HL-60 (cell line): ENCODE measurements at regions not wholly inside any gene's neighbourhood (a gene's known extent, or its start where the extent isn't known, plus 50 kb on each side); places are given as distances from the start of the nearest gene placed in this dataset.

Experiments
- DNase-seq, 2 experiments: peaks; one replicate each; pipeline ENCODE4 v3.0.0-alpha.2; 2010 to 2020; ENCODE audit warnings: low read depth in 1 of 2, low spot score in 1 of 2
- H3K27ac ChIP-seq: fragments of 250-450 bp; sonication (Bioruptor Pico); replicated peaks from 2 replicates; pipeline ENCODE4 v1.5.1; 2020; ENCODE audit warnings: mild to moderate bottlenecking, moderate library complexity
- H3K27me3 ChIP-seq: fragments of 250-450 bp; sonication (Bioruptor Pico); 2 replicates; pipeline ENCODE4 v1.5.1; 2021; ENCODE audit warnings: mild to moderate bottlenecking, moderate library complexity; ENCODE audit not compliant: insufficient read depth, poor library complexity, severe bottlenecking
- H3K4me3 ChIP-seq: replicated peaks from 2 replicates; pipeline ENCODE4 v1.5.1; 2011; ENCODE audit warnings: mild to moderate bottlenecking, control low read depth, low read length; ENCODE audit not compliant: insufficient read depth
- GABPA ChIP-seq: IDR thresholded peaks from 2 replicates; pipeline ENCODE4 v1.6.1; 2012; ENCODE audit warnings: low read depth
- POLR2AphosphoS5 ChIP-seq: IDR thresholded peaks from 2 replicates; pipeline ENCODE4 v1.6.1; 2012; ENCODE audit warnings: low read depth
- SPI1 ChIP-seq: IDR thresholded peaks from 2 replicates; pipeline ENCODE4 v1.6.1; 2012; ENCODE audit warnings: low read depth, mild to moderate bottlenecking, borderline replicate concordance
- TF ChIP-seq, protein P1 (sequence below): IDR thresholded peaks from one replicate; pipeline ENCODE4 v1.5.1; 2011; ENCODE audit warnings: low read length, control low read depth, inconsistent platforms; ENCODE audit not compliant: insufficient read depth
- TF ChIP-seq, protein P2 (sequence below): IDR thresholded peaks from 2 replicates; pipeline ENCODE4 v1.6.1; 2012; ENCODE audit warnings: low read depth; ENCODE audit not compliant: insufficient replicate concordance

DNA sequence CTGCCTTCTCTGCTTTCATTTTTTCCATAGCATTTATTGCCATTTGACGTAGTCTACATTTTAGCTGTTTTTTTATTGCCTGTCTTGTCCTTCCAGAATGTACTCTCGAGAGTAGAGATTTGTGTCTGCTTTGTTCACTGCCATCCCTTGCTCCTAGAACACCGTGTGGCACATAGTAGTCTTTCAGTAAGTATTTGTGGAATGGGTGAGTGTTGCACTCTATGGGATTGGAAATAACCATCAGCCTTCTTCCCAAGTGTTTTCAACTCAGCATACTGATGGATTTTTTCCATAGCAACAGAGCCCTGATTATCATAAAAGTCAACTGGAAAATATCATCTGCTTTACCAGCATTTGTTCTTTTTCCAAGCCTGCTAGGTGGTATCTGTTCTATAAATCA, 462.6 kb downstream of the ENC1 start:
- no peaks in the 10 kb centered on the region for H3K27me3 ChIP-seq
- TF ChIP-seq SPI1 = no peak
- TF ChIP-seq, protein P1, sequence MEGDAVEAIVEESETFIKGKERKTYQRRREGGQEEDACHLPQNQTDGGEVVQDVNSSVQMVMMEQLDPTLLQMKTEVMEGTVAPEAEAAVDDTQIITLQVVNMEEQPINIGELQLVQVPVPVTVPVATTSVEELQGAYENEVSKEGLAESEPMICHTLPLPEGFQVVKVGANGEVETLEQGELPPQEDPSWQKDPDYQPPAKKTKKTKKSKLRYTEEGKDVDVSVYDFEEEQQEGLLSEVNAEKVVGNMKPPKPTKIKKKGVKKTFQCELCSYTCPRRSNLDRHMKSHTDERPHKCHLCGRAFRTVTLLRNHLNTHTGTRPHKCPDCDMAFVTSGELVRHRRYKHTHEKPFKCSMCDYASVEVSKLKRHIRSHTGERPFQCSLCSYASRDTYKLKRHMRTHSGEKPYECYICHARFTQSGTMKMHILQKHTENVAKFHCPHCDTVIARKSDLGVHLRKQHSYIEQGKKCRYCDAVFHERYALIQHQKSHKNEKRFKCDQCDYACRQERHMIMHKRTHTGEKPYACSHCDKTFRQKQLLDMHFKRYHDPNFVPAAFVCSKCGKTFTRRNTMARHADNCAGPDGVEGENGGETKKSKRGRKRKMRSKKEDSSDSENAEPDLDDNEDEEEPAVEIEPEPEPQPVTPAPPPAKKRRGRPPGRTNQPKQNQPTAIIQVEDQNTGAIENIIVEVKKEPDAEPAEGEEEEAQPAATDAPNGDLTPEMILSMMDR = no peak
- TF ChIP-seq, protein P2, sequence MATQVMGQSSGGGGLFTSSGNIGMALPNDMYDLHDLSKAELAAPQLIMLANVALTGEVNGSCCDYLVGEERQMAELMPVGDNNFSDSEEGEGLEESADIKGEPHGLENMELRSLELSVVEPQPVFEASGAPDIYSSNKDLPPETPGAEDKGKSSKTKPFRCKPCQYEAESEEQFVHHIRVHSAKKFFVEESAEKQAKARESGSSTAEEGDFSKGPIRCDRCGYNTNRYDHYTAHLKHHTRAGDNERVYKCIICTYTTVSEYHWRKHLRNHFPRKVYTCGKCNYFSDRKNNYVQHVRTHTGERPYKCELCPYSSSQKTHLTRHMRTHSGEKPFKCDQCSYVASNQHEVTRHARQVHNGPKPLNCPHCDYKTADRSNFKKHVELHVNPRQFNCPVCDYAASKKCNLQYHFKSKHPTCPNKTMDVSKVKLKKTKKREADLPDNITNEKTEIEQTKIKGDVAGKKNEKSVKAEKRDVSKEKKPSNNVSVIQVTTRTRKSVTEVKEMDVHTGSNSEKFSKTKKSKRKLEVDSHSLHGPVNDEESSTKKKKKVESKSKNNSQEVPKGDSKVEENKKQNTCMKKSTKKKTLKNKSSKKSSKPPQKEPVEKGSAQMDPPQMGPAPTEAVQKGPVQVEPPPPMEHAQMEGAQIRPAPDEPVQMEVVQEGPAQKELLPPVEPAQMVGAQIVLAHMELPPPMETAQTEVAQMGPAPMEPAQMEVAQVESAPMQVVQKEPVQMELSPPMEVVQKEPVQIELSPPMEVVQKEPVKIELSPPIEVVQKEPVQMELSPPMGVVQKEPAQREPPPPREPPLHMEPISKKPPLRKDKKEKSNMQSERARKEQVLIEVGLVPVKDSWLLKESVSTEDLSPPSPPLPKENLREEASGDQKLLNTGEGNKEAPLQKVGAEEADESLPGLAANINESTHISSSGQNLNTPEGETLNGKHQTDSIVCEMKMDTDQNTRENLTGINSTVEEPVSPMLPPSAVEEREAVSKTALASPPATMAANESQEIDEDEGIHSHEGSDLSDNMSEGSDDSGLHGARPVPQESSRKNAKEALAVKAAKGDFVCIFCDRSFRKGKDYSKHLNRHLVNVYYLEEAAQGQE = no peak
- H3K4me3 ChIP-seq = no peak overlapping the region
- DNase-seq = no peak
- H3K27ac ChIP-seq = no peak overlapping the region

DNA sequence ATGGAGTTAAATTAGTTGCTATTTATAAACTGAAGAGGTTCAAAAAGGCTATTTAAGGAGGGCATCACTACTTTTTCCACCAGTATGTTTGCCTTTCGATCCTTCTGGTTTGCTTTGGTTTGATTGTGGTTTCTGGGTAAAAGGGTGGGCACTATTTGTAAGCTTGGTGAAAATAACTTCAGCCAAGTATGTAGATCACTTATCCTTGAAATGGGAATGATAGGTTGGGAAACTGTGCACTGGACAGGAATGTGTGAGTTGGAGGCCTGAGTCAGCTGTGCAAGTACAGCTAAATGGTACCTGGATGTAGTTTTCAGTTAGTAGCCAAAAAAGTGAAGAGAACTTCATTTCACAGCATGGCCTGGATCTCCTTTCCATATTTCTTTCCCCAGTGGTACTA, 466.2 kb downstream of the ENC1 start:
- TF ChIP-seq POLR2AphosphoS5 (no peak), GABPA (no peak), SPI1 (no peak)
- TF ChIP-seq, protein P1 = no peak
- TF ChIP-seq, protein P2 = no peak
- Histone ChIP-seq H3K27me3 (no peaks in the 10 kb centered on the region), H3K27ac (no peak overlapping the region), H3K4me3 (no peak overlapping the region)
- DNase-seq = no peak

DNA sequence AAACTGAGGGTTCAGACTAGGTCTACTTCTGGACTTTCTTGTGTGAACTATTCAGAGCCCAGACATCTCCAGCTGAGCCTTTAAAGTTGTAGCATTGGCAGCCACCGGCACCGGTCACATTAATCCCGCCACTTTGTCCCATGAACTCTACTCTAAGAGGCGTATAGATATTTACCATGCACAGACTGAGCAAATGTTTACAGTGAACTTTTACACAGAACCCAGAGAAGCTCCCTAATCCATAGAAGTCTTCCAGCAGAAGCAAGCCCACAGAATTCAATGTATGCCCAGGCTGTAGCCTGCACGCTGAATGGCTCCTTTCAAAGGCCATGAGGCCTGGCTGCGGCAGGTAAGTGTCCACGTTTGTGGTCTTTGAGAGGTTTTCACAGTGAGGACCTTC, 466.9 kb downstream of the ENC1 start:
- Histone ChIP-seq H3K27ac (no peak overlapping the region), H3K27me3 (no peaks in the 10 kb centered on the region), H3K4me3 (no peak overlapping the region)
- TF ChIP-seq, protein P2 = no peak
- TF ChIP-seq GABPA (no peak), POLR2AphosphoS5 (no peak), SPI1 (no peak)
- TF ChIP-seq, protein P1 = no peak
- no peak for DNase-seq
